OCI-LY7 (cell line): ENCODE measurements at regions not wholly inside any gene's neighbourhood (a gene's known extent, or its start where the extent isn't known, plus 50 kb on each side); places are given as distances from the start of the nearest gene placed in this dataset.

Experiments used
- EZH2phosphoT487 ChIP-seq: fragments of 200-600 bp; sonication (generic); IDR thresholded peaks from 2 replicates; pipeline ENCODE4 v1.6.1; 2018; ENCODE audit warnings: low read depth, borderline replicate concordance, mild to moderate bottlenecking, mixed run types, antibody characterized with exemption, low read length, moderate library complexity, mixed read lengths
- TF ChIP-seq, protein P1 (sequence below): fragments of 200-600 bp; sonication (generic); conservative IDR thresholded peaks from 2 replicates; pipeline ENCODE4 v1.5.1; 2014; ENCODE audit warnings: mild to moderate bottlenecking, antibody characterized with exemption, low read length, moderate library complexity, mixed read lengths

DNA sequence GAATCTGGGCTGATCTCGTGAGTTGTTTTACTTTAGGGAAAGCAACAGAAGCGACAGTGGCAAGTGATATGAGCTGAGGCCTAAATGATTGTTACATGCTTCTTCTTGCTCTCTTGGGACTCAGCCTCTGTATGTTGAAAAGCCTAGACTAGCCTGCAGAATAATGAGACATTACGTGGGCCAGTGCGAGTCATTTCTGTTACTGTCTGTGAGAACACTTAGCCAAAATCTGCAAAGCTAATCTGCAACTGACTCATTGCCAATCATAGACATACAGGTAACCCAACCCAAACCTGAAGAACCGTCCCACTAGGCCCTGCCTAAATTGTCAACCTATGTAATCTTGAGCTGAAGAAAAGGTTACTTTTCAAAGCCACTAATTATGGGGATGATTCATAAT, 77.4 kb upstream of the F13A1 start:
- TF ChIP-seq, protein P1, sequence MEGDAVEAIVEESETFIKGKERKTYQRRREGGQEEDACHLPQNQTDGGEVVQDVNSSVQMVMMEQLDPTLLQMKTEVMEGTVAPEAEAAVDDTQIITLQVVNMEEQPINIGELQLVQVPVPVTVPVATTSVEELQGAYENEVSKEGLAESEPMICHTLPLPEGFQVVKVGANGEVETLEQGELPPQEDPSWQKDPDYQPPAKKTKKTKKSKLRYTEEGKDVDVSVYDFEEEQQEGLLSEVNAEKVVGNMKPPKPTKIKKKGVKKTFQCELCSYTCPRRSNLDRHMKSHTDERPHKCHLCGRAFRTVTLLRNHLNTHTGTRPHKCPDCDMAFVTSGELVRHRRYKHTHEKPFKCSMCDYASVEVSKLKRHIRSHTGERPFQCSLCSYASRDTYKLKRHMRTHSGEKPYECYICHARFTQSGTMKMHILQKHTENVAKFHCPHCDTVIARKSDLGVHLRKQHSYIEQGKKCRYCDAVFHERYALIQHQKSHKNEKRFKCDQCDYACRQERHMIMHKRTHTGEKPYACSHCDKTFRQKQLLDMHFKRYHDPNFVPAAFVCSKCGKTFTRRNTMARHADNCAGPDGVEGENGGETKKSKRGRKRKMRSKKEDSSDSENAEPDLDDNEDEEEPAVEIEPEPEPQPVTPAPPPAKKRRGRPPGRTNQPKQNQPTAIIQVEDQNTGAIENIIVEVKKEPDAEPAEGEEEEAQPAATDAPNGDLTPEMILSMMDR = no peak
- no peak for TF ChIP-seq EZH2phosphoT487
